ENCODE measurements at regions not wholly inside any gene's neighbourhood (a gene's known extent, or its start where the extent isn't known, plus 50 kb on each side); places are given as distances from the start of the nearest gene placed in this dataset.

GRCh38 chr1:108082738-108083562, 117.2 kb downstream of the SLC25A24 start:
- no peak for DNase-seq

- no peak for DNase-seq
These were observed 117.0 kb upstream of the VAV3 start for GRCh38 chr1:108082001-108082400.

GRCh38 chr1:108080448-108080847, 115.5 kb upstream of the VAV3 start:
- no peak for DNase-seq

GRCh38 chr1:108079440-108080025, 114.6 kb upstream of the VAV3 start:
- no peak for DNase-seq

- DNase-seq, result no peak
These were observed 113.0 kb upstream of the VAV3 start for GRCh38 chr1:108077991-108078390.

GRCh38 chr1:108075055-108075454, 110.1 kb upstream of the VAV3 start:
- no peak for DNase-seq

GRCh38 chr1:108072776-108073175, 107.8 kb upstream of the VAV3 start:
- no peak for DNase-seq

- DNase-seq, result no peak
These were observed 107.2 kb upstream of the VAV3 start for GRCh38 chr1:108072212-108072611.

GRCh38 chr1:108071601-108072000, 106.6 kb upstream of the VAV3 start:
- no peak for DNase-seq

GRCh38 chr1:108070662-108071061, 105.7 kb upstream of the VAV3 start:
- DNase-seq, result no peak

- no peak for DNase-seq
These were observed 103.0 kb upstream of the VAV3 start for GRCh38 chr1:108067884-108068540.

GRCh38 chr1:108066808-108067207, 101.8 kb upstream of the VAV3 start:
- no peak for DNase-seq

GRCh38 chr1:108064255-108064654, 99.3 kb upstream of the VAV3 start:
- DNase-seq, result no peak

- no peak for DNase-seq
These were observed 98.7 kb upstream of the VAV3 start for GRCh38 chr1:108063703-108064102.

GRCh38 chr1:108059945-108060344, 95.0 kb upstream of the VAV3 start:
- no peak for DNase-seq

- no peak for DNase-seq
These were observed 92.6 kb upstream of the VAV3 start for GRCh38 chr1:108057541-108057940.

- DNase-seq, result no peak
These were observed 91.5 kb upstream of the VAV3 start for GRCh38 chr1:108056436-108056990.

- DNase-seq, result no peak
These were observed 90.4 kb upstream of the VAV3 start for GRCh38 chr1:108055387-108055786.

- DNase-seq, result no peak
These were observed 89.4 kb upstream of the VAV3 start for GRCh38 chr1:108054396-108054795.

- DNase-seq, result no peak
These were observed 88.5 kb upstream of the VAV3 start for GRCh38 chr1:108053270-108054013.

GRCh38 chr1:108051631-108052377, 86.8 kb upstream of the VAV3 start:
- no peak for DNase-seq

GRCh38 chr1:108050911-108051629, 86.1 kb upstream of the VAV3 start:
- DNase-seq, result no peak

All from SW 1271 (cell line).